Spinal cord (tissue), 9 donors: ENCODE measurements at regions not wholly inside any gene's neighbourhood (a gene's known extent, or its start where the extent isn't known, plus 50 kb on each side); places are given as distances from the start of the nearest gene placed in this dataset.
A peak's percentile ranks its signal among the peaks of the same experiment; 100 is the strongest.

Source experiments
- DNase-seq, 6 donors: peaks; one replicate each; pipeline versions ENCODE4 v3.0.0 to v3.0.0-alpha.2; 2013 to 2015; ENCODE audit warnings: low spot score in 6 of 6, low read depth in 4 of 6
- H3K27ac ChIP-seq: one replicate; pipeline ENCODE4 v1.5.1; 2013; ENCODE audit warnings: low read depth, low read length, control low read depth
- H3K27me3 ChIP-seq: one replicate; pipeline ENCODE4 v1.6.1; 2013; ENCODE audit warnings: low read length; ENCODE audit not compliant: control insufficient read depth, insufficient read depth
- H3K36me3 ChIP-seq: one replicate; pipeline ENCODE4 v1.6.1; 2013; ENCODE audit warnings: low read length; ENCODE audit not compliant: control insufficient read depth, insufficient read depth
- H3K4me1 ChIP-seq: one replicate; pipeline ENCODE4 v1.6.1; 2013; ENCODE audit warnings: low read length; ENCODE audit not compliant: control insufficient read depth, insufficient read depth
- H3K4me3 ChIP-seq: one replicate; pipeline ENCODE4 v1.5.1; 2013; ENCODE audit warnings: low read depth, low read length, control low read depth
- H3K9me3 ChIP-seq: one replicate; pipeline ENCODE4 v1.6.1; 2013; ENCODE audit warnings: low read length; ENCODE audit not compliant: control insufficient read depth, insufficient read depth
- WGBS: methylation state at CpG from one replicate; pipeline ENCODE4 v1.1.5; 2013; ENCODE audit warnings: missing lambda C conversion rate; ENCODE audit not compliant: insufficient coverage; 5-methylcytosine and 5-hydroxymethylcytosine counted together
- donor health status: healthy.

DNA sequence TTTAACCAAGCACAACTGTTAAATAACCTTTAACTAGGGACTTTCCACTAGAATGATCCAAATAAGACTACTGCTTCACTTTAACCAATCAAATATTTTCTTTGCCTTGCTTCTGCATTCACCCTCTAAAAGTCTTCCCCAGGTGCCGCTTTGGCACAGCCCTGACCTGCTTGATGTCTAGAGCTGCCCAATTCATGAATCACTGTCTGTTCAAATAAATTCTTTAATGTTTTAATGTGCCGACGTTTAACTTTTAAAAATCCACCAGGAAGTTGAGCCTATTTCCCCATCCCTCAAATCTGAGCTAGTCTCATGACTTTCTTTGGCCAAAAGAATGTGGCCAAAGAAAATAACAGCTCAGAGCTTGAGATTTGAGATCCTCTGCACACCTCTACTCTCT is 277.8 kb upstream of the SOX9 start:
- H3K9me3 ChIP-seq = peaks cover 2% of the 10 kb centered on the region
- H3K36me3 ChIP-seq = no peaks in the 10 kb centered on the region
- DNase-seq = no peak
- 100% methylated on average over 2 of the region's 3 CpGs for WGBS
- H3K4me1 ChIP-seq = peaks cover 2% of the 10 kb centered on the region
- H3K27me3 ChIP-seq = no peaks in the 10 kb centered on the region
- no peak overlapping the region for H3K27ac ChIP-seq
- H3K4me3 ChIP-seq = no peak overlapping the region

GRCh38 chr17:71845337-71845736 is 275.5 kb upstream of the SOX9 start:
- no CpG with 5 or more reads among the region's 2 CpGs for WGBS
- Histone ChIP-seq H3K4me1 (peaks cover 2% of the 10 kb centered on the region), H3K36me3 (no peaks in the 10 kb centered on the region), H3K27me3 (no peaks in the 10 kb centered on the region), H3K27ac (no peak overlapping the region), H3K4me3 (no peak overlapping the region), H3K9me3 (peaks cover 2% of the 10 kb centered on the region)
- no peak for DNase-seq

GRCh38 chr17:71846561-71847110 is 274.2 kb upstream of the SOX9 start:
- Histone ChIP-seq H3K4me3 (no peak overlapping the region), H3K27me3 (no peaks in the 10 kb centered on the region), H3K27ac (no peak overlapping the region), H3K9me3 (peaks cover 2% of the 10 kb centered on the region), H3K36me3 (no peaks in the 10 kb centered on the region), H3K4me1 (peaks cover 2% of the 10 kb centered on the region)
- no CpG with 5 or more reads among the region's 8 CpGs for WGBS
- peak in 2 of 6 donors; percentile 77 to 87 for DNase-seq

DNA sequence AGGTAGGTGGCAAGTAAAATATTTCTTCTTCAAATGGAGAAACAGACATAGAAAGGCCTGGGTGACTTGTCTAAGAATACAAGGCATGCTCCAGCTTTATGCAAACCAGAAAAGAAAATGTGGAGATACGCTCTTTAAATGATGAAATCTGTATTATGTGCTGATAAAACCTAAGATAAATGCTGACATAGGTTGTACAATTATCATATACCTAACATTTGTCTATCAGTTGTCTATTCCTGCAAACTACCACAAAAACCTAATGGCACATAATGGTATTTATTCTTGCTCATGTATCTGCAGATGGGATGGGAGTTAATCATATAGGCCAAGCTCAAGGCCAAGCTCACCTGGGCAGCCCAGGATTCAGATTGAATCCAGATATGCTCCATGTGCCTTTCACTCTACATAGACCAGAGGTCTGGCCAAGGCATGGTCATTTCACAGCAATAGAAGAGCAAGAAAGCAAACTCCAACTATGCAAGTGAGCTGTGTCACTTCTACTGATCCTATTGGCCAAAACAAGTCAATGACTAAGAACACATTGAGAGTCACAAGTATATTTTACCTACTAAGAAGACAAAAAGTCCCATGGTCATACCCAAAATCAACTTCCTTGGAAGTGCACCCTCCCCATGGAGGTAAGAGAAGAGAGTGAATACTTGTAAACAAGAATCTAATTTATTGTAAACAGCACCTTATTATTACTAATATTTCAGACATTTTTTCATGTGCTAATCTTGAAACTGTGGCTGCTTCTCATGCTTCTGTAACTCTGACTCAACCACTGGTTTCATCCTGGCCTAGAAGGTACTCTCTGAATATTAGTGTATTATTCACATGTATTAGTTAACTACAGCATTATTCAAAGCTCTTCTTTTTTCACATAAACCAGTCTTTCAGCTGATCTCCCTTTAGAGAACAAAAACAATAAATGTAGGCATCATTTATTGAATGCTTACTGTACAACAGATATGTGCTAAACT is 270.7 kb upstream of the SOX9 start:
- WGBS = no CpG with 5 or more reads among the region's 1 CpG
- Histone ChIP-seq H3K4me3 (no peak overlapping the region), H3K27me3 (no peaks in the 10 kb centered on the region), H3K36me3 (no peaks in the 10 kb centered on the region), H3K4me1 (peaks cover 2% of the 10 kb centered on the region), H3K9me3 (peaks cover 2% of the 10 kb centered on the region), H3K27ac (no peak overlapping the region)
- no peak for DNase-seq

GRCh38 chr17:71850812-71851211 is 270.0 kb upstream of the SOX9 start:
- no peak for DNase-seq
- no peaks in the 10 kb centered on the region for H3K27me3 ChIP-seq
- H3K9me3 ChIP-seq = peaks cover 2% of the 10 kb centered on the region
- no peak overlapping the region for H3K4me3 ChIP-seq
- WGBS = no CpG with 5 or more reads among the region's 2 CpGs
- no peaks in the 10 kb centered on the region for H3K36me3 ChIP-seq
- peaks cover 2% of the 10 kb centered on the region for H3K4me1 ChIP-seq
- no peak overlapping the region for H3K27ac ChIP-seq

DNA sequence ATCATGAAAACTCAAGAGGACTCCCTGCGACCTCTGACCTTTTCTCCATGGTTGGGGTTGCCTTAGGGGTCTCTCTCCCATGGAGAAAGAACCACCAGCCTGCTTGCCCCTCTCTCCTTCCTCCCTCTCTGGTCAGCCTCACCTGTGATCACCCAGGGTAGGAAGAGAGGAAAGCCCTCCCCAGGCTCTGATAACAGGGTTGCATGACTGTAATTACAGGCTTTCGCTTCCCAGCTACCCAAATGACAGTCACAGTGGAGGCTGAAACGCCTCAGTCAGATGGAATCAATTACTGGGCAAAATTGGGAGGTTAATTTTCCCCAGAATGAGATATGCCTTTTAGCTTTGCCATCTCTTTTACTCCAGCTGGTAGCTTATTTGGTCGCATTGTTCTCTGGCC is 265.8 kb upstream of the SOX9 start:
- no peaks in the 10 kb centered on the region for H3K36me3 ChIP-seq
- no CpG with 5 or more reads among the region's 4 CpGs for WGBS
- no peak overlapping the region for H3K4me3 ChIP-seq
- no peaks in the 10 kb centered on the region for H3K9me3 ChIP-seq
- H3K27me3 ChIP-seq = no peaks in the 10 kb centered on the region
- DNase-seq = peak in 1 of 6 donors; percentile 37
- no peak overlapping the region for H3K27ac ChIP-seq
- no peaks in the 10 kb centered on the region for H3K4me1 ChIP-seq

GRCh38 chr17:71864755-71865154 is 256.1 kb upstream of the SOX9 start:
- Histone ChIP-seq H3K4me1 (no peaks in the 10 kb centered on the region), H3K36me3 (no peaks in the 10 kb centered on the region), H3K27ac (no peak overlapping the region), H3K4me3 (no peak overlapping the region), H3K27me3 (no peaks in the 10 kb centered on the region), H3K9me3 (no peaks in the 10 kb centered on the region)
- WGBS = no CpG with 5 or more reads among the region's 2 CpGs
- no peak for DNase-seq

DNA sequence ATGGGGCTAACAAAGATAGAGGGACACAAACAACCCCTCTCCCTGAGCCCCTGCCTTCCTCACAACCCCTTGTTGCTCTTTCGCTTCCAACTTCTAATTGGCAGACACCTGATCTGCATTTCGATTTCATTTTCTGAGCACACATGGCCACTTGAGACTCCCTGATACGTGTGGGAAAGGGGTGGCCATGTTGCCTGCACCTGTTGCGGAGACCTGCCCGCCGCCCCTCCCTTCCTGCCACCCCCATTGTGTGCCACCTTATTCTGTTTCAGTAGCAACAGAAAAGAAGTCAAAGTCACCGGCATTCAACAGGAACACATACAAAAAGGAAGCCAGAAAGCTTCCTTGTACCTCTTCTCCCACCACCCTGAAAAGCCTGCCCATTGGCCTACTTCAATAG is 254.7 kb upstream of the SOX9 start:
- Histone ChIP-seq H3K27ac (no peak overlapping the region), H3K27me3 (no peaks in the 10 kb centered on the region), H3K9me3 (no peaks in the 10 kb centered on the region), H3K4me1 (no peaks in the 10 kb centered on the region), H3K4me3 (no peak overlapping the region), H3K36me3 (no peaks in the 10 kb centered on the region)
- WGBS = 95% methylated on average over 7 of the region's 7 CpGs
- no peak for DNase-seq

GRCh38 chr17:71869293-71869692 is 251.5 kb upstream of the SOX9 start:
- no peak overlapping the region for H3K4me3 ChIP-seq
- no peaks in the 10 kb centered on the region for H3K4me1 ChIP-seq
- no peaks in the 10 kb centered on the region for H3K36me3 ChIP-seq
- H3K27ac ChIP-seq = no peak overlapping the region
- H3K27me3 ChIP-seq = no peaks in the 10 kb centered on the region
- DNase-seq = no peak
- H3K9me3 ChIP-seq = no peaks in the 10 kb centered on the region
- WGBS = 86% methylated on average over 1 of the region's 4 CpGs
